Hepatocyte (in vitro differentiated cells): ENCODE measurements at regions not wholly inside any gene's neighbourhood (a gene's known extent, or its start where the extent isn't known, plus 50 kb on each side); places are given as distances from the start of the nearest gene placed in this dataset.

Experiments
- DNase-seq: peaks from one replicate; pipeline ENCODE4 v3.0.0-alpha.2; 2016; ENCODE audit warnings: low spot score
- H2AFZ ChIP-seq: fragments of 200-600 bp; sonication (generic); 2 replicates; pipeline ENCODE4 v1.6.0; 2016; ENCODE audit warnings: antibody characterized with exemption, mild to moderate bottlenecking
- H3K27ac ChIP-seq: fragments of 200-600 bp; sonication (generic); 2 replicates; pipeline ENCODE4 v1.5.1; 2016; ENCODE audit warnings: mild to moderate bottlenecking
- H3K27me3 ChIP-seq: fragments of 200-600 bp; sonication (generic); 2 replicates; pipeline ENCODE4 v1.6.1; 2016
- H3K36me3 ChIP-seq: fragments of 200-600 bp; sonication (generic); replicated peaks from 2 replicates; pipeline ENCODE4 v1.5.1; 2016; ENCODE audit warnings: low read depth; ENCODE audit not compliant: insufficient read depth
- H3K4me1 ChIP-seq: fragments of 200-600 bp; sonication (generic); 2 replicates; pipeline ENCODE4 v1.5.1; 2016; ENCODE audit warnings: mild to moderate bottlenecking, moderate library complexity; ENCODE audit not compliant: insufficient read depth
- H3K4me2 ChIP-seq: fragments of 200-600 bp; sonication (generic); 2 replicates; pipeline ENCODE4 v1.6.0; 2016
- H3K4me3 ChIP-seq: fragments of 200-600 bp; sonication (generic); 2 replicates; pipeline ENCODE4 v1.5.1; 2016; ENCODE audit warnings: mild to moderate bottlenecking
- H3K79me2 ChIP-seq: fragments of 200-600 bp; sonication (generic); 2 replicates; pipeline ENCODE4 v1.6.0; 2017; ENCODE audit warnings: mild to moderate bottlenecking
- H3K9me2 ChIP-seq: fragments of 200-600 bp; sonication (generic); replicated peaks from 2 replicates; pipeline ENCODE4 v1.6.0; 2017; ENCODE audit warnings: mild to moderate bottlenecking; ENCODE audit not compliant: insufficient read depth
- H3K9me3 ChIP-seq: fragments of 200-600 bp; sonication (generic); 2 replicates; pipeline ENCODE4 v1.5.1; 2016; ENCODE audit warnings: low read depth, mild to moderate bottlenecking
- H4K20me1 ChIP-seq: fragments of 200-600 bp; sonication (generic); 2 replicates; pipeline ENCODE4 v1.6.0; 2016; ENCODE audit warnings: mild to moderate bottlenecking; ENCODE audit not compliant: insufficient read depth, poor library complexity, severe bottlenecking
- EZH2 ChIP-seq: fragments of 200-600 bp; sonication (generic); IDR thresholded peaks from 2 replicates; pipeline ENCODE4 v1.6.1; 2016; ENCODE audit warnings: antibody characterized with exemption, mild to moderate bottlenecking, borderline replicate concordance
- EZH2phosphoT487 ChIP-seq: fragments of 200-600 bp; sonication (generic); IDR thresholded peaks from one replicate; pipeline ENCODE4 v1.6.1; 2018; ENCODE audit warnings: antibody characterized with exemption, mild to moderate bottlenecking, low read depth, moderate library complexity; ENCODE audit not compliant: unreplicated experiment, severe bottlenecking
- WGBS: methylation state at CpG from one replicate; pipeline ENCODE4 v1.1.6; 2016; ENCODE audit warnings: low lambda C conversion rate; ENCODE audit errors: missing lambda C conversion rate; 5-methylcytosine and 5-hydroxymethylcytosine counted together
- TF ChIP-seq, protein P1 (sequence below): fragments of 200-600 bp; sonication (generic); IDR thresholded peaks from 2 replicates; pipeline ENCODE4 v1.5.1; 2016; ENCODE audit warnings: antibody characterized with exemption, mild to moderate bottlenecking; ENCODE audit not compliant: poor library complexity

DNA sequence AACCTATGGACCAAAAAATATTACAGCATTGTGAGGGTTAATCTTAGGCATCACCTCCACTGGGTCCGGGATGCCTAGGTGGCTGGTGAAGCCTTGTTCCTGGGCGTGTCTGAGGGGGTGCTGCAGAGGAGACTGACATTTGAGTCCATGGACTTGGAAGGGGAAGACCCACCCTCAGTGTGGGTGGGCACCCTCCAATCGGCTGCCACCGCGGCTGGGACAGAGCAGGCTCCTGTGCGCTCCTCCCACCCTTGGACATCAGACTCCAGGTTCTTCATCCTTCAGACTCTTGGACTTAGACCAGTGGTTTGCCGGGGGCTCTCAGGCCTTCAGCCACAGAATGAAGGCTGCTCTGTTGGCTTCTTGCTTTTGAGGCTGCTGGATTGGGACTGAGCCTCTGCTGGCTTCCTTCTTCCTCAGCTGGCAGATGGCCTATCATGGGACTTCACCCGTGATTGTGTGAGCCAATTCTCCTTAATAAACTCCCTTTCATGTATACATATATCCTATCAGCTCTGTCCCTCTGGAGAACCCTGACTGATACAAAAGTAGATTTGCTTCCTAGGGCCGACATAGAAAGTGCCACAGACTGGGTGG lies 113.1 kb downstream of the TTLL2 start:
- no peaks in the 10 kb centered on the region for H3K36me3 ChIP-seq
- no peaks in the 10 kb centered on the region for H3K79me2 ChIP-seq
- no peaks in the 10 kb centered on the region for H3K9me3 ChIP-seq
- no peak overlapping the region for H3K4me3 ChIP-seq
- H2AFZ ChIP-seq, result no peak overlapping the region
- no peaks in the 10 kb centered on the region for H3K9me2 ChIP-seq
- no peaks in the 10 kb centered on the region for H3K27me3 ChIP-seq
- no peaks in the 10 kb centered on the region for H4K20me1 ChIP-seq
- DNase-seq, result no peak
- no peak overlapping the region for H3K4me2 ChIP-seq
- no peak overlapping the region for H3K27ac ChIP-seq
- TF ChIP-seq, protein P1, sequence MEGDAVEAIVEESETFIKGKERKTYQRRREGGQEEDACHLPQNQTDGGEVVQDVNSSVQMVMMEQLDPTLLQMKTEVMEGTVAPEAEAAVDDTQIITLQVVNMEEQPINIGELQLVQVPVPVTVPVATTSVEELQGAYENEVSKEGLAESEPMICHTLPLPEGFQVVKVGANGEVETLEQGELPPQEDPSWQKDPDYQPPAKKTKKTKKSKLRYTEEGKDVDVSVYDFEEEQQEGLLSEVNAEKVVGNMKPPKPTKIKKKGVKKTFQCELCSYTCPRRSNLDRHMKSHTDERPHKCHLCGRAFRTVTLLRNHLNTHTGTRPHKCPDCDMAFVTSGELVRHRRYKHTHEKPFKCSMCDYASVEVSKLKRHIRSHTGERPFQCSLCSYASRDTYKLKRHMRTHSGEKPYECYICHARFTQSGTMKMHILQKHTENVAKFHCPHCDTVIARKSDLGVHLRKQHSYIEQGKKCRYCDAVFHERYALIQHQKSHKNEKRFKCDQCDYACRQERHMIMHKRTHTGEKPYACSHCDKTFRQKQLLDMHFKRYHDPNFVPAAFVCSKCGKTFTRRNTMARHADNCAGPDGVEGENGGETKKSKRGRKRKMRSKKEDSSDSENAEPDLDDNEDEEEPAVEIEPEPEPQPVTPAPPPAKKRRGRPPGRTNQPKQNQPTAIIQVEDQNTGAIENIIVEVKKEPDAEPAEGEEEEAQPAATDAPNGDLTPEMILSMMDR, result no peak
- TF ChIP-seq EZH2 (no peak), EZH2phosphoT487 (no peak)
- WGBS, result 92% methylated on average over 9 of the region's 9 CpGs
- H3K4me1 ChIP-seq, result peaks cover 20% of the 10 kb centered on the region

DNA sequence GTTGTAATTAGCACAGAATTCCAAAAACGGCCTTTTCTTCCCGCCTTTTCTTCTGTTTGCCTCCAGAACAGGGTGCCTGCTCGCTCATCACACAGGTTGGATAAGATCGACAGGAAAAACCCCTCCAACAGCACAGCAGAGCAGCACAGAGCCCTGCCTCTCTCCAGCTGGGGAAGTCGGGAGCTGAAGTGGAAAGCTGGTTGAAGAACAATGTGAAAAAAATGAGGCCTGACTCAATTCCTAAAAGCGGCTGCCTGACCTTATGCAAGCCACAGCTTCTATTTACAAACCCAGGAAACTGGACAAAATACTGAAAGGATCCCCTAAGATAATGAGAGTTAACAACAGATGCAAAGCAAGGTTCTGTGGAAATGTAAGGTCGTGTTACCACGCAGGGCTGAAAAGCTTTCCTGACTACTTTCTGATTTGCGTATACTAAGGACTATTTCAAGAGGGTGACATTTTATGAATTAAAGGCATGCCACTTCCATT lies 116.9 kb downstream of the TTLL2 start:
- H3K27me3 ChIP-seq, result no peaks in the 10 kb centered on the region
- WGBS, result 35% methylated on average over 9 of the region's 9 CpGs
- peak; percentile 30 for DNase-seq
- no peak overlapping the region for H3K4me3 ChIP-seq
- peak overlapping the region; percentile 67 for H2AFZ ChIP-seq
- H3K4me2 ChIP-seq, result peak overlapping the region; percentile 53
- no peak for TF ChIP-seq EZH2
- no peak for TF ChIP-seq EZH2phosphoT487
- TF ChIP-seq, protein P1, result no peak
- H3K36me3 ChIP-seq, result no peaks in the 10 kb centered on the region
- peaks cover 24% of the 10 kb centered on the region for H3K4me1 ChIP-seq
- no peaks in the 10 kb centered on the region for H3K9me2 ChIP-seq
- no peak overlapping the region for H3K27ac ChIP-seq
- H3K79me2 ChIP-seq, result no peaks in the 10 kb centered on the region
- no peaks in the 10 kb centered on the region for H4K20me1 ChIP-seq
- H3K9me3 ChIP-seq, result no peaks in the 10 kb centered on the region

DNA sequence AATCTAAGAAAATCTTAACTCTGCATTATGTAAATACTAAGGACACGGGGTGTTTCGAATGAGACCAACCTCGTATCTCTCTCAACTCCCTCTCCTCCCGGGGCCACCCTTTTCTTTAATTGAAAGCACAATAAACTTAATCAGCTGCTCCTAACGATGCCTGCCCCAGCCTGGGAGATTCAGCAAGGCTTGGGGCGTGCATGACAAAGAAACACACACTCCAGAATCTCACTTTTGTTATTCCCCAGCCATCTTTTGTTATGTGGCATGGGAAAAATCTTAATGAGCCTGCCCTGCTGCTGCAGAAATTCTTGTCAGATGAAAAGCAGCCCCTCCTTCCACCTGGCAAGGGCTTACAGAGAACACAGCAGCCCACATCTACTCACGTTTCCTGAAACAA lies 117.4 kb downstream of the TTLL2 start:
- H3K4me2 ChIP-seq, result peak overlapping the region; percentile 53
- H2AFZ ChIP-seq, result peak overlapping the region; percentile 67
- no peaks in the 10 kb centered on the region for H3K36me3 ChIP-seq
- H3K27ac ChIP-seq, result no peak overlapping the region
- H3K27me3 ChIP-seq, result no peaks in the 10 kb centered on the region
- no peak for DNase-seq
- H3K4me1 ChIP-seq, result peaks cover 24% of the 10 kb centered on the region
- H4K20me1 ChIP-seq, result no peaks in the 10 kb centered on the region
- TF ChIP-seq EZH2phosphoT487, result no peak
- no peak for TF ChIP-seq EZH2
- TF ChIP-seq, protein P1, result no peak
- WGBS, result 30% methylated on average over 7 of the region's 7 CpGs
- no peaks in the 10 kb centered on the region for H3K9me2 ChIP-seq
- H3K4me3 ChIP-seq, result no peak overlapping the region
- no peaks in the 10 kb centered on the region for H3K79me2 ChIP-seq
- H3K9me3 ChIP-seq, result no peaks in the 10 kb centered on the region
